HCT116 (cell line): ENCODE measurements at regions not wholly inside any gene's neighbourhood (a gene's known extent, or its start where the extent isn't known, plus 50 kb on each side); places are given as distances from the start of the nearest gene placed in this dataset.

Experiments
- ATAC-seq: fragments of 200-7000 bp; cut with Tn5 transposase; 2 replicates; pipeline ENCODE4 v1.9.1; 2020; ENCODE audit warnings: mild to moderate bottlenecking, moderate library complexity
- BruUV-seq: library from RNA; stranded (reverse); fragments of 400-500 nt; replicated peaks from 2 replicates; lab custom pipeline; 2021; lab: Mats Ljungman, UMichigan
- CTCF ChIA-PET: fragments of 300-600 bp; sonication (Branson Sonifier 250); formaldehyde crosslinking; loops from one replicate; lab custom pipeline; 2021; ENCODE audit warnings: antibody characterized with exemption; lab: Charles Lee
- POLR2A ChIA-PET: fragments of 300-600, 350-600 bp; sonication (Branson Sonifier 250); formaldehyde crosslinking; loops from one replicate; lab custom pipeline; 2021; ENCODE audit warnings: antibody characterized with exemption; lab: Charles Lee
- RAD21 ChIA-PET, 2 experiments: fragments of 300-600 bp; sonication (Branson Sonifier 250); formaldehyde crosslinking; loops; one replicate each; lab custom pipeline; 2023; ENCODE audit warnings: low total read pairs in 2 of 2; ENCODE audit not compliant: uncharacterized antibody in 2 of 2, unreplicated experiment in 2 of 2, low non-redundant PET in 1 of 2; lab: Charles Lee
- DNase-seq: peaks from one replicate; pipeline ENCODE4 v3.0.0-alpha.2; 2010; ENCODE audit warnings: low read depth, low spot score
- H2AFZ ChIP-seq: fragments of 200-600 bp; shearing (Covaris generic), sonication (generic); 2 replicates; pipeline ENCODE4 v1.6.1; 2017; ENCODE audit warnings: low read depth, mixed run types, mixed read lengths, antibody characterized with exemption, low read length; ENCODE audit not compliant: poor library complexity, severe bottlenecking
- H3K27ac ChIP-seq: 2 replicates; pipeline ENCODE4 v1.5.1; 2012; ENCODE audit warnings: low read depth, low read length
- H3K27me3 ChIP-seq: fragments of 200-600 bp; sonication (generic); 2 replicates; pipeline ENCODE4 v1.6.1; 2016; ENCODE audit warnings: mixed run types, low read length, mixed read lengths; ENCODE audit not compliant: insufficient read depth
- H3K36me3 ChIP-seq, 2 experiments: fragments of 200-500 bp in 1 of 2; fragments of 200-600 bp in 1 of 2; sonication (Bioruptor generic) in 1 of 2; sonication (generic) in 1 of 2; 2 replicates each; pipeline versions ENCODE4 v1.5.1 to v1.6.1; 2014 to 2016; ENCODE audit warnings: low read length in 2 of 2, inconsistent platforms in 1 of 2, mixed read lengths in 1 of 2, mixed run types in 1 of 2; ENCODE audit not compliant: insufficient read depth in 2 of 2, control insufficient read depth in 1 of 2
- H3K4me1 ChIP-seq, 2 experiments: fragments of 200-600 bp in 1 of 2; sonication (generic) in 1 of 2; 2 replicates each; pipeline versions ENCODE4 v1.5.1 to v1.6.1; 2012 to 2017; ENCODE audit warnings: low read length in 2 of 2, inconsistent platforms in 1 of 2, mild to moderate bottlenecking in 1 of 2, mixed read lengths in 1 of 2, mixed run types in 1 of 2, moderate library complexity in 1 of 2; ENCODE audit not compliant: insufficient read depth in 2 of 2, control insufficient read depth in 1 of 2
- H3K4me2 ChIP-seq: fragments of 200-600 bp; sonication (generic); 2 replicates; pipeline ENCODE4 v1.6.1; 2017; ENCODE audit warnings: mixed run types, low read length, mixed read lengths
- H3K4me3 ChIP-seq, 2 experiments: fragments of 200-600 bp in 1 of 2; sonication (generic) in 1 of 2; replicated peaks in 1 of 2; 2 replicates each; pipeline ENCODE4 v1.5.1; 2011 to 2016; ENCODE audit warnings: low read length in 2 of 2, control low read depth in 1 of 2, low read depth in 1 of 2, mild to moderate bottlenecking in 1 of 2, mixed read lengths in 1 of 2, mixed run types in 1 of 2
- H3K79me2 ChIP-seq: fragments of 200-600 bp; sonication (generic); 2 replicates; pipeline ENCODE4 v1.6.1; 2017; ENCODE audit warnings: mild to moderate bottlenecking, mixed run types, low read length, moderate library complexity, mixed read lengths; ENCODE audit not compliant: insufficient read depth
- H3K9ac ChIP-seq: fragments of 200-600 bp; sonication (generic); 2 replicates; pipeline ENCODE4 v1.6.1; 2016; ENCODE audit warnings: low read length, mixed read lengths
- H3K9me2 ChIP-seq: fragments of 200-600 bp; sonication (generic), shearing (Covaris generic); 2 replicates; pipeline ENCODE4 v1.6.1; 2017; ENCODE audit warnings: mixed run types, mild to moderate bottlenecking, moderate library complexity; ENCODE audit not compliant: insufficient read depth
- H3K9me3 ChIP-seq, 2 experiments: fragments of 200-500 bp in 1 of 2; fragments of 200-600 bp in 1 of 2; sonication (Bioruptor generic) in 1 of 2; sonication (generic) in 1 of 2; 2 replicates each; pipeline ENCODE4 v1.6.1; 2014 to 2017; ENCODE audit warnings: low read length in 2 of 2, mixed read lengths in 2 of 2, inconsistent platforms in 1 of 2, low read depth in 1 of 2, mild to moderate bottlenecking in 1 of 2, mixed run types in 1 of 2, moderate library complexity in 1 of 2; ENCODE audit not compliant: control insufficient read depth in 1 of 2, insufficient read depth in 1 of 2
- H4K20me1 ChIP-seq: fragments of 200-600 bp; sonication (generic), shearing (Covaris generic); 2 replicates; pipeline ENCODE4 v1.6.1; 2017; ENCODE audit warnings: mixed run types, mild to moderate bottlenecking, moderate library complexity; ENCODE audit not compliant: insufficient read depth
- CEBPB ChIP-seq: IDR thresholded peaks from 2 replicates; pipeline ENCODE4 v1.6.1; 2012; ENCODE audit warnings: low read depth
- CTCF ChIP-seq, 3 experiments: fragments of 200-600 bp in 1 of 3; sonication (generic) in 1 of 3; IDR thresholded peaks in 2 of 3; conservative IDR thresholded peaks in 1 of 3; 2 replicates each; pipeline ENCODE4 v1.5.1; 2012 to 2017; ENCODE audit warnings: low read depth in 2 of 3, low read length in 2 of 3, antibody characterized with exemption in 1 of 3, borderline replicate concordance in 1 of 3, control low read depth in 1 of 3, mild to moderate bottlenecking in 1 of 3, mixed read lengths in 1 of 3, mixed run types in 1 of 3, moderate library complexity in 1 of 3; ENCODE audit not compliant: insufficient read depth in 1 of 3
- EGR1 ChIP-seq: IDR thresholded peaks from 2 replicates; pipeline ENCODE4 v1.6.1; 2012; ENCODE audit warnings: low read depth
- EZH2 ChIP-seq: fragments of 200-600 bp; sonication (generic); IDR thresholded peaks from 2 replicates; pipeline ENCODE4 v1.6.1; 2017; ENCODE audit warnings: antibody characterized with exemption, mixed run types
- EZH2phosphoT487 ChIP-seq: fragments of 200-600 bp; IDR thresholded peaks from 2 replicates; pipeline ENCODE4 v1.6.1; 2018; ENCODE audit warnings: antibody characterized with exemption, borderline replicate concordance
- FOSL1 ChIP-seq: IDR thresholded peaks from 2 replicates; pipeline ENCODE4 v1.6.1; 2012; ENCODE audit warnings: low read depth
- JUND ChIP-seq: IDR thresholded peaks from 2 replicates; pipeline ENCODE4 v1.6.1; 2012
- MAX ChIP-seq: IDR thresholded peaks from 2 replicates; pipeline ENCODE4 v1.6.1; 2012
- POLR2A ChIP-seq: IDR thresholded peaks from 2 replicates; pipeline ENCODE4 v1.7.0; 2011; ENCODE audit warnings: borderline replicate concordance; ENCODE audit not compliant: insufficient read depth, insufficient read length; ENCODE audit errors: extremely low read depth
- RAD21 ChIP-seq: IDR thresholded peaks from 2 replicates; pipeline ENCODE4 v1.6.1; 2012; ENCODE audit warnings: low read depth, mild to moderate bottlenecking
- SIN3A ChIP-seq: IDR thresholded peaks from 2 replicates; pipeline ENCODE4 v1.6.1; 2012; ENCODE audit warnings: low read depth
- ZNF274 ChIP-seq: fragments of 200-500 bp; sonication (Bioruptor generic); IDR thresholded peaks from 2 replicates; pipeline ENCODE4 v1.6.1; 2014; ENCODE audit warnings: mild to moderate bottlenecking, low read depth, low read length, inconsistent platforms
- intact Hi-C: fragments of 100-400 bp; cut with micrococcal nuclease; formaldehyde crosslinking; loops from 2 replicates; pipeline ENCODE4 v1.10.0; 2022

- H3K36me3 ChIP-seq, result no peaks in the 10 kb centered on the region
- H3K4me2 ChIP-seq, result no peak overlapping the region
- POLR2A ChIA-PET, result no interaction called here
- H3K27ac ChIP-seq, result no peak overlapping the region
- no peaks in the 10 kb centered on the region for H3K9me3 ChIP-seq
- no peaks in the 10 kb centered on the region for H3K9me2 ChIP-seq
- BruUV-seq, result no TSS peak
- no peaks in the 10 kb centered on the region for H3K4me1 ChIP-seq
- H3K4me3 ChIP-seq, result no peak overlapping the region
- CTCF ChIA-PET, result no interaction called here
- intact Hi-C loops, result no loop called here
- H3K27me3 ChIP-seq, result no peaks in the 10 kb centered on the region
- TF ChIP-seq RAD21, result no peak
- TF ChIP-seq EZH2phosphoT487, result no peak
- no peak for TF ChIP-seq EZH2
- no peak for TF ChIP-seq JUND
- TF ChIP-seq EGR1, result no peak
- no peak for TF ChIP-seq CEBPB
- TF ChIP-seq ZNF274, result no peak
- no peak for TF ChIP-seq FOSL1
- no peak for TF ChIP-seq CTCF (IDR thresholded peaks at IDR 0.05 in 2 of 3, conservative IDR thresholded peaks at IDR 0.05 in 1 of 3; ENCODE audit: borderline replicate concordance in 1 of 3, insufficient read depth in 1 of 3, low read depth in 2 of 3, low read length in 2 of 3)
- no peak for TF ChIP-seq MAX
- no peak for TF ChIP-seq POLR2A
- TF ChIP-seq SIN3A, result no peak
- H3K9ac ChIP-seq, result no peak overlapping the region
- no peak for DNase-seq
- H4K20me1 ChIP-seq, result no peaks in the 10 kb centered on the region
- RAD21 ChIA-PET, result no interaction called here
- ATAC-seq, result no peak
- no peaks in the 10 kb centered on the region for H3K79me2 ChIP-seq
- H2AFZ ChIP-seq, result no peak overlapping the region
Observed at GRCh38 chr4:111126340-111126739, 503.5 kb upstream of the PITX2 start.
